Mesendoderm (in vitro differentiated cells): ENCODE measurements at regions not wholly inside any gene's neighbourhood (a gene's known extent, or its start where the extent isn't known, plus 50 kb on each side); places are given as distances from the start of the nearest gene placed in this dataset.
A peak's percentile ranks its signal among the peaks of the same experiment; 100 is the strongest.

Experiments
- DNase-seq: peaks from one replicate; pipeline ENCODE4 v3.0.0; 2013
- H2AK5ac ChIP-seq: 2 replicates; pipeline ENCODE4 v1.6.1; 2013; ENCODE audit warnings: low read length, inconsistent platforms
- H2BK120ac ChIP-seq: 2 replicates; pipeline ENCODE4 v1.6.1; 2013; ENCODE audit warnings: low read depth, mild to moderate bottlenecking, low read length, moderate library complexity, mixed read lengths
- H2BK15ac ChIP-seq: replicated peaks from 2 replicates; pipeline ENCODE4 v1.6.1; 2013; ENCODE audit warnings: low read depth, mild to moderate bottlenecking, moderate library complexity
- H2BK5ac ChIP-seq: 2 replicates; pipeline ENCODE4 v1.6.1; 2013; ENCODE audit warnings: low read length, inconsistent platforms
- H3K18ac ChIP-seq: 2 replicates; pipeline ENCODE4 v1.6.1; 2013; ENCODE audit warnings: mild to moderate bottlenecking, low read length, mixed read lengths
- H3K23ac ChIP-seq: one replicate; pipeline ENCODE4 v1.6.1; 2013; ENCODE audit warnings: low read length
- H3K27ac ChIP-seq: 2 replicates; pipeline ENCODE4 v1.5.1; 2013; ENCODE audit warnings: low read depth, mild to moderate bottlenecking, inconsistent platforms, low read length, moderate library complexity
- H3K27me3 ChIP-seq: 2 replicates; pipeline ENCODE4 v1.6.1; 2013; ENCODE audit warnings: low read length, control low read depth, mild to moderate bottlenecking, inconsistent platforms; ENCODE audit not compliant: insufficient read depth, poor library complexity
- H3K36me3 ChIP-seq: 2 replicates; pipeline ENCODE4 v1.6.1; 2013; ENCODE audit warnings: low read length, inconsistent platforms; ENCODE audit not compliant: control insufficient read depth, insufficient read depth
- H3K4ac ChIP-seq: one replicate; pipeline ENCODE4 v1.6.1; 2013; ENCODE audit warnings: low read depth, mild to moderate bottlenecking, low read length, moderate library complexity
- H3K4me1 ChIP-seq: 2 replicates; pipeline ENCODE4 v1.6.1; 2013; ENCODE audit warnings: low read depth, low read length, inconsistent platforms; ENCODE audit not compliant: control insufficient read depth
- H3K4me2 ChIP-seq: 2 replicates; pipeline ENCODE4 v1.6.1; 2013; ENCODE audit warnings: low read length
- H3K4me3 ChIP-seq: 2 replicates; pipeline ENCODE4 v1.5.1; 2013; ENCODE audit warnings: mild to moderate bottlenecking, low read length
- H3K56ac ChIP-seq: one replicate; pipeline ENCODE4 v1.6.1; 2013; ENCODE audit warnings: low read length
- H3K79me1 ChIP-seq: 2 replicates; pipeline ENCODE4 v1.6.1; 2013; ENCODE audit warnings: low read length, inconsistent platforms
- H3K79me2 ChIP-seq: 2 replicates; pipeline ENCODE4 v1.6.1; 2013; ENCODE audit warnings: mild to moderate bottlenecking, low read length; ENCODE audit not compliant: control insufficient read depth, insufficient read depth
- H3K9ac ChIP-seq: 2 replicates; pipeline ENCODE4 v1.6.1; 2013; ENCODE audit warnings: low read length, inconsistent platforms
- H4K5ac ChIP-seq: one replicate; pipeline ENCODE4 v1.6.1; 2013; ENCODE audit warnings: low read length
- H4K8ac ChIP-seq: one replicate; pipeline ENCODE4 v1.6.1; 2013; ENCODE audit warnings: low read depth, mild to moderate bottlenecking, control low read depth, low read length, moderate library complexity
- WGBS: extraction: QIAGEN DNeasy Blood & Tissue Kit; methylation state at CpG from one replicate; pipeline ENCODE4 v1.1.7; 2013; ENCODE audit warnings: low lambda C conversion rate, missing lambda C conversion rate; ENCODE audit not compliant: insufficient coverage; ENCODE audit errors: extremely low coverage; 5-methylcytosine and 5-hydroxymethylcytosine counted together

- Histone ChIP-seq H3K27ac (no peak overlapping the region), H4K5ac (no peak overlapping the region), H3K27me3 (no peaks in the 10 kb centered on the region), H3K9ac (no peak overlapping the region), H3K56ac (no peak overlapping the region), H3K36me3 (no peaks in the 10 kb centered on the region), H3K18ac (no peak overlapping the region), H3K4me3 (no peak overlapping the region), H3K4me1 (peaks cover 9% of the 10 kb centered on the region), H3K23ac (no peak overlapping the region), H4K8ac (no peak overlapping the region), H3K4me2 (no peak overlapping the region), H2AK5ac (no peak overlapping the region), H3K79me1 (no peaks in the 10 kb centered on the region), H3K4ac (no peak overlapping the region), H2BK120ac (no peak overlapping the region), H3K79me2 (no peaks in the 10 kb centered on the region), H2BK15ac (no peak overlapping the region), H2BK5ac (no peak overlapping the region)
- WGBS: no CpG with 5 or more reads among the region's 3 CpGs
- DNase-seq: no peak
Observed at GRCh38 chr10:62635127-62635526, 169.4 kb upstream of the ADO start.

- no peak overlapping the region for H3K27ac ChIP-seq
- no peak for DNase-seq
- no CpG with 5 or more reads among the region's 3 CpGs for WGBS
Observed at GRCh38 chr10:62636825-62637248, 167.7 kb upstream of the ADO start.

GRCh38 chr10:62637249-62638061 is 167.1 kb upstream of the ADO start:
- H3K18ac ChIP-seq: no peak overlapping the region
- H3K9ac ChIP-seq: no peak overlapping the region
- H2BK5ac ChIP-seq: no peak overlapping the region
- no peaks in the 10 kb centered on the region for H3K27me3 ChIP-seq
- no CpG with 5 or more reads among the region's 9 CpGs for WGBS
- no peak overlapping the region for H3K27ac ChIP-seq
- peaks cover 9% of the 10 kb centered on the region for H3K4me1 ChIP-seq
- H3K79me2 ChIP-seq: no peaks in the 10 kb centered on the region
- no peak overlapping the region for H3K56ac ChIP-seq
- H3K79me1 ChIP-seq: no peaks in the 10 kb centered on the region
- H3K4me2 ChIP-seq: no peak overlapping the region
- no peak overlapping the region for H3K4me3 ChIP-seq
- no peak overlapping the region for H3K4ac ChIP-seq
- H2BK120ac ChIP-seq: no peak overlapping the region
- H2BK15ac ChIP-seq: no peak overlapping the region
- H4K8ac ChIP-seq: no peak overlapping the region
- no peak for DNase-seq
- H3K23ac ChIP-seq: no peak overlapping the region
- H4K5ac ChIP-seq: no peak overlapping the region
- no peaks in the 10 kb centered on the region for H3K36me3 ChIP-seq
- H2AK5ac ChIP-seq: peak overlapping the region; percentile 2

More at GRCh38 chr10:62636825-62637248, 167.7 kb upstream of the ADO start:
- Histone ChIP-seq H3K4me2 (no peak overlapping the region), H3K56ac (no peak overlapping the region), H3K23ac (no peak overlapping the region), H4K5ac (no peak overlapping the region), H3K18ac (no peak overlapping the region), H3K79me2 (no peaks in the 10 kb centered on the region), H4K8ac (no peak overlapping the region), H3K4me1 (peaks cover 9% of the 10 kb centered on the region), H2AK5ac (no peak overlapping the region), H2BK15ac (no peak overlapping the region), H2BK120ac (no peak overlapping the region), H3K9ac (no peak overlapping the region), H3K27me3 (no peaks in the 10 kb centered on the region), H3K79me1 (no peaks in the 10 kb centered on the region), H2BK5ac (no peak overlapping the region), H3K4ac (no peak overlapping the region), H3K36me3 (no peaks in the 10 kb centered on the region), H3K4me3 (no peak overlapping the region)

- no peak overlapping the region for H3K27ac ChIP-seq
- H2BK15ac ChIP-seq: no peak overlapping the region
- no peaks in the 10 kb centered on the region for H3K27me3 ChIP-seq
- no peak overlapping the region for H3K18ac ChIP-seq
- no peak overlapping the region for H3K4ac ChIP-seq
- H3K4me1 ChIP-seq: peaks cover 9% of the 10 kb centered on the region
- H4K8ac ChIP-seq: no peak overlapping the region
- H4K5ac ChIP-seq: no peak overlapping the region
- H3K9ac ChIP-seq: no peak overlapping the region
- DNase-seq: peak; percentile 49
- no CpG with 5 or more reads among the region's 7 CpGs for whole genome bisulfite sequencing
- no peak overlapping the region for H3K4me2 ChIP-seq
- no peak overlapping the region for H3K23ac ChIP-seq
- no peak overlapping the region for H3K4me3 ChIP-seq
- H3K79me2 ChIP-seq: no peaks in the 10 kb centered on the region
- H2AK5ac ChIP-seq: no peak overlapping the region
- no peak overlapping the region for H3K56ac ChIP-seq
- H2BK120ac ChIP-seq: no peak overlapping the region
- no peaks in the 10 kb centered on the region for H3K36me3 ChIP-seq
- no peak overlapping the region for H2BK5ac ChIP-seq
- H3K79me1 ChIP-seq: no peaks in the 10 kb centered on the region
Observed at GRCh38 chr10:62638062-62638477, 166.4 kb upstream of the ADO start.

- H4K5ac ChIP-seq: no peak overlapping the region
- H2AK5ac ChIP-seq: no peak overlapping the region
- H3K4me1 ChIP-seq: peaks cover 9% of the 10 kb centered on the region
- no peak overlapping the region for H2BK15ac ChIP-seq
- no peak overlapping the region for H3K9ac ChIP-seq
- no peak overlapping the region for H2BK5ac ChIP-seq
- H3K79me2 ChIP-seq: no peaks in the 10 kb centered on the region
- H3K27ac ChIP-seq: no peak overlapping the region
- no peak for DNase-seq
- no peak overlapping the region for H3K4me3 ChIP-seq
- no peaks in the 10 kb centered on the region for H3K36me3 ChIP-seq
- H3K18ac ChIP-seq: no peak overlapping the region
- WGBS: no CpG with 5 or more reads among the region's 2 CpGs
- no peak overlapping the region for H3K23ac ChIP-seq
- no peaks in the 10 kb centered on the region for H3K27me3 ChIP-seq
- H4K8ac ChIP-seq: no peak overlapping the region
- no peak overlapping the region for H3K4me2 ChIP-seq
- H2BK120ac ChIP-seq: no peak overlapping the region
- H3K4ac ChIP-seq: no peak overlapping the region
- no peaks in the 10 kb centered on the region for H3K79me1 ChIP-seq
- no peak overlapping the region for H3K56ac ChIP-seq
Observed at GRCh38 chr10:62639144-62639543, 165.4 kb upstream of the ADO start.

GRCh38 chr10:62640411-62640810 is 164.1 kb upstream of the ADO start:
- Histone ChIP-seq H4K8ac (no peak overlapping the region), H2AK5ac (no peak overlapping the region), H3K18ac (no peak overlapping the region), H3K4me1 (peaks cover 9% of the 10 kb centered on the region), H3K4me2 (no peak overlapping the region), H3K56ac (no peak overlapping the region), H2BK15ac (no peak overlapping the region), H3K4ac (no peak overlapping the region), H4K5ac (no peak overlapping the region), H3K4me3 (no peak overlapping the region), H3K36me3 (no peaks in the 10 kb centered on the region), H2BK120ac (no peak overlapping the region), H3K23ac (no peak overlapping the region), H3K79me1 (no peaks in the 10 kb centered on the region), H3K27me3 (no peaks in the 10 kb centered on the region), H2BK5ac (no peak overlapping the region), H3K9ac (no peak overlapping the region), H3K79me2 (no peaks in the 10 kb centered on the region), H3K27ac (no peak overlapping the region)
- no peak for DNase-seq
